ENCODE measurements at regions not wholly inside any gene's neighbourhood (a gene's known extent, or its start where the extent isn't known, plus 50 kb on each side); places are given as distances from the start of the nearest gene placed in this dataset.

DNA sequence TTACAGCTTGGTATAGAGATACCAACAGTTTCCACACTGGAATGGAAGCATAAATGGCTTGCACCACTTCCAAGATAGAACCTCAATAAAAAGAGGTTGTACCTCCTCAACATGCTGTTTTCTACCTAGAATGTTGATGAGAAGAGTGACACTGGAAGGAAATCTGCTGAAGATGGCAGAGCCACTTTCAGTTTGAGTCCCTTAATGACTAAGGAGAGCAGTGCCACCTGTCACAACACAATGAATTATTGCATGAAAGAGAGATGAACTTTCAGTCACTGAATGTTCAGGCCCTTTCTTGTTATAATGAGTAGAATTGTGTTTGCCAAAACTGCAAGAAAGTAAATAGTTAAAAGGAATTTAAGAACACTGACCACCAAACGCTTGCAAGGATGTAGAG, 958.5 kb downstream of the DTWD2 start:
- TF ChIP-seq, protein P1, sequence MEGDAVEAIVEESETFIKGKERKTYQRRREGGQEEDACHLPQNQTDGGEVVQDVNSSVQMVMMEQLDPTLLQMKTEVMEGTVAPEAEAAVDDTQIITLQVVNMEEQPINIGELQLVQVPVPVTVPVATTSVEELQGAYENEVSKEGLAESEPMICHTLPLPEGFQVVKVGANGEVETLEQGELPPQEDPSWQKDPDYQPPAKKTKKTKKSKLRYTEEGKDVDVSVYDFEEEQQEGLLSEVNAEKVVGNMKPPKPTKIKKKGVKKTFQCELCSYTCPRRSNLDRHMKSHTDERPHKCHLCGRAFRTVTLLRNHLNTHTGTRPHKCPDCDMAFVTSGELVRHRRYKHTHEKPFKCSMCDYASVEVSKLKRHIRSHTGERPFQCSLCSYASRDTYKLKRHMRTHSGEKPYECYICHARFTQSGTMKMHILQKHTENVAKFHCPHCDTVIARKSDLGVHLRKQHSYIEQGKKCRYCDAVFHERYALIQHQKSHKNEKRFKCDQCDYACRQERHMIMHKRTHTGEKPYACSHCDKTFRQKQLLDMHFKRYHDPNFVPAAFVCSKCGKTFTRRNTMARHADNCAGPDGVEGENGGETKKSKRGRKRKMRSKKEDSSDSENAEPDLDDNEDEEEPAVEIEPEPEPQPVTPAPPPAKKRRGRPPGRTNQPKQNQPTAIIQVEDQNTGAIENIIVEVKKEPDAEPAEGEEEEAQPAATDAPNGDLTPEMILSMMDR (IDR thresholded peaks at IDR 0.05; ENCODE audit: low read depth, low read length, missing control alignments) = no peak
- DNase-seq (ENCODE audit: low read depth) = no peak
- no peak overlapping the region for H3K4me3 ChIP-seq (ENCODE audit: low read depth, low read length)

DNA sequence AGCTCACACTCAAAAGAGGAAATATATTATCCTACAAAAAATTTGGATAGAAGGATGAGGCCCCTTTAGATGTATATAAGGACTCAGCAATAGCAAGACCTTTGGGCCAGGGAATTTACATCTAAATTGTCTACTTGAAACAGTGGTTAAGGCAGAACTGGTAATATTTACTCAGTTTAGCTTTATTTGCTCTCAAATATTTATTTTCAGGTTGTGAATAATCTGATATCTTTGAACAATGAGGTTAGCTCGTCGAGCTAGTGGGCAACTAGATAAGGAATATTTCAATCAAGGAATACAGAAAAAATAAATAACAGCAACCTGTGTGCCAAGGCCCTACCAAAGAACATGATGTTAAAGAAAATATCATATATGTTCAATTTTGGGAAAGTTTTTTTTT, 966.3 kb downstream of the DTWD2 start:
- H3K4me3 ChIP-seq (ENCODE audit: low read depth, low read length) = no peak overlapping the region
- TF ChIP-seq, protein P1 (IDR thresholded peaks at IDR 0.05; ENCODE audit: low read depth, low read length, missing control alignments) = no peak

DNA sequence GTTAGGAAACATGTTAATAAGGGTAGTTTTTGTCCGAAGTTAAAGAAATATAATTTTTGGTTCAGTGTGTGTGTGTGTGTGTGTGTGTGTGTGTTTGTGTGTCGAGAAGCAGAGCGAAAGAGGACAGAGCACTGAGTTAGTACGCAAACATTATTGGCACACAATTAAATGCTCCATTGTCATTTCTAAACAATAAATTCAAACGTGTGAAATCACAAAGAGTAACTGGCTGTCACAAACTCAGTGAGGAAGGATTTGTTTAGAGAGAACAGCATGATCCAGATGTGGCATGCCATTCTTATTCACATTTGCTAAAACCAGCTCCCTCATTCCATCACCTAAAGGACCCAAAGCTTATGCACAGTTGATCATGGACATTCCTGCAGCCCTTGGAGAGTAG, 970.8 kb downstream of the DTWD2 start:
- TF ChIP-seq, protein P1 (IDR thresholded peaks at IDR 0.05; ENCODE audit: low read depth, low read length, missing control alignments) = no peak
- no peak for DNase-seq (ENCODE audit: low read depth)
- no peak overlapping the region for H3K4me3 ChIP-seq (ENCODE audit: low read depth, low read length)

More for the DNA sequence above, 966.3 kb downstream of the DTWD2 start:
- DNase-seq (ENCODE audit: low read depth) = no peak

DNA sequence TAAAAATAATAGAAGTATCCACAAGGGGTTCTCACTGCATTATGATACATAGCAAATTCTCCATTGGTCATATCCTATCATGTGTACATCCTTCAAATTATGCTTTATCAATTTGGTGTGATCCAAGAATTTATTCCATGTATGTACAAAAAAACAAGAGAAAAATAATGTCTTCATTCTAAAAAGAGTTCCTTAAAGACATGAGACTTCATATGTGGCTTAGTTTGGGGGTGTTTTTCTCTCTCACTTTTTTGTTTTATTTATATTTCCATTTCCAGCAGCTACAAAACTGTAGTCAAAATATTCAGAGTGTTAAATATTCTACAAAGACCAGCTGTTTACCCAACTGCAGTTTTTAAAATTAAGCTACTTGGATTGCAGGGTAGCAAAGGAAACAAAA, 972.0 kb downstream of the DTWD2 start:
- H3K4me3 ChIP-seq (ENCODE audit: low read depth, low read length) = no peak overlapping the region
- no peak for DNase-seq (ENCODE audit: low read depth)
- TF ChIP-seq, protein P1 (IDR thresholded peaks at IDR 0.05; ENCODE audit: low read depth, low read length, missing control alignments) = no peak

DNA sequence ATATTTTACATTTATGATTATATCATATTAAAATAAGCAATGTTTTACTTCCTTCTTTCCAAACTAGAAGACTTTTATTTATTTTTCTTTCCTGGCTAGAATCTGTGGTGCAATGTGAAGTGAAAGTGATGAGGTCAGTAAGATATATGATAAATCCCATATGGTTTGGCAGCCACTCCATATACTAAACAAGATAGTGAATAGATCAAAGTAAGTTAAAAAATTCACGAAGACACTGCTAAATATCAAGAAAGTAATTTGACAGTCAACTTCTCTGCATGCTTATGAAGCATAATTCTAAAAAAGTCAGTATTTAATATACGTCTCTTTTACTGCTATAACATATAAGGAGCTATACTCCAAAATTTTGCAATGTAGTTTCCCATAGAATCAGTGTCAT, 972.8 kb downstream of the DTWD2 start:
- no peak for DNase-seq (ENCODE audit: low read depth)

DNA sequence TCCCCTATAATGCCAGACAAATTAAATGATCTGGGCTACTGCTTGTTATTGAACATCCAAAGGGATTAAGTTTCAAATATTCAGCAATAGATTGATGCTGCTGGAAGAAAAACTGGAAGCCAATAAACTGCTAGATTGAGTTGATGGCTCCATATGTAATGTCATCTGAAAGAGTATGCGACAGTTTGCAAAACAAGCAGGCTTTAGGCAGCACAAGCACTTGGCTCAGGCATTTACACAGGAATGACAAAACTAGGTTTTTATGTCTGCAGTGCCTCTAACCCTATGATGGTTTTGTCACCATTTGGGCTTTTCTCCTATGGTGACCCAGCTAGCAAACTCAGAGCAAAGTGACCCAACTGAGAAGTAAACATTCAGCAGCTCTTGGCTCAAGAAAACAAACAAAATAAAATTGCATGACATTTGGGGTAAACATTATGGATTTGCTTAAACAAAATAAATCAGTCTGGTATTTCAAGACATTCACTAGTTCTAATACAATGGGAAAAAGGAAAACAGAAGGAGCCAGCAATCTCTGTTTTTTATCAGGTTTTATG, 978.5 kb downstream of the DTWD2 start:
- TF ChIP-seq, protein P1 (IDR thresholded peaks at IDR 0.05; ENCODE audit: low read depth, low read length, missing control alignments) = no peak
- H3K4me3 ChIP-seq (ENCODE audit: low read depth, low read length) = no peak overlapping the region
- DNase-seq (ENCODE audit: low read depth) = no peak

More for the DNA sequence above, 972.8 kb downstream of the DTWD2 start:
- TF ChIP-seq, protein P1 (IDR thresholded peaks at IDR 0.05; ENCODE audit: low read depth, low read length, missing control alignments) = no peak
- no peak overlapping the region for H3K4me3 ChIP-seq (ENCODE audit: low read depth, low read length)

DNA sequence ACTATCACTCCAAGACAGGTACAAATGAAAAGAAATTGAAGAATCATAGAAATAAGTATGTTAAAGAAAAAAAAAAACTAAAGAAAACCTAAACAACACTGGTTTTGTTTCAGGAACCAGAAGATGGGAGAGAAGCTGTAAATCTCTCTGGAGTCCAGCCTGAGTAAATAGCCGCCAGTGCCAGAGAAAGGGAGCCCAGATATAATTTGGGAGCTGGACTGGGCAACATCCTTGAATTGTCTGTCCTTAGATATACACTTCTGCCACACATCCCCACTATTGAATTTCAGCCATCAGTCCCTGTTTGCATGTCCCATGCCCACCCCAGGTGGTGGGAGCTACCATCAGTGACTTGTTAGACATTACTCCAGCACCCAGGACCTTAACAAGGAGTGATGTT, 979.6 kb downstream of the DTWD2 start:
- TF ChIP-seq, protein P1 (IDR thresholded peaks at IDR 0.05; ENCODE audit: low read depth, low read length, missing control alignments) = no peak
- no peak for DNase-seq (ENCODE audit: low read depth)
- H3K4me3 ChIP-seq (ENCODE audit: low read depth, low read length) = no peak overlapping the region
